HS-27A (cell line): ENCODE measurements at regions not wholly inside any gene's neighbourhood (a gene's known extent, or its start where the extent isn't known, plus 50 kb on each side); places are given as distances from the start of the nearest gene placed in this dataset.

ENCODE experiments used
- DNase-seq: peaks from one replicate; pipeline ENCODE4 v3.0.0-alpha.2; 2012; ENCODE audit warnings: low read depth, missing footprints

GRCh38 chr13:33752597-33752996 lies 65.4 kb upstream of the RFC3 start:
- DNase-seq = no peak

- no peak for DNase-seq
These were observed 61.0 kb upstream of the RFC3 start for GRCh38 chr13:33756929-33757328.

- DNase-seq = no peak
These were observed 60.2 kb upstream of the RFC3 start for GRCh38 chr13:33757713-33758112.

GRCh38 chr13:33758113-33758512 lies 59.8 kb upstream of the RFC3 start:
- no peak for DNase-seq

GRCh38 chr13:33761740-33762139 lies 56.2 kb upstream of the RFC3 start:
- no peak for DNase-seq

GRCh38 chr13:33763021-33763420 lies 54.9 kb upstream of the RFC3 start:
- no peak for DNase-seq

GRCh38 chr13:33764716-33765115 lies 53.2 kb upstream of the RFC3 start:
- DNase-seq = no peak

GRCh38 chr13:33766329-33767123 lies 51.4 kb upstream of the RFC3 start:
- DNase-seq = no peak

- DNase-seq = no peak
These were observed 50.8 kb upstream of the RFC3 start for GRCh38 chr13:33767140-33767539.
